HUDEP-2 (cell line): ENCODE measurements at regions not wholly inside any gene's neighbourhood (a gene's known extent, or its start where the extent isn't known, plus 50 kb on each side); places are given as distances from the start of the nearest gene placed in this dataset.
"Not testable (repeated sequence)": the region's sequence is repeated elsewhere in the genome, so short reads cannot be mapped to it uniquely, and the experiment has no call there.

Experiments used
- DNase-seq, 76 experiments: peaks; one replicate each; lab custom pipeline; 2025; ENCODE audit not compliant: unreplicated experiment in 76 of 76; lab: John Stamatoyannopoulos, UW

DNA sequence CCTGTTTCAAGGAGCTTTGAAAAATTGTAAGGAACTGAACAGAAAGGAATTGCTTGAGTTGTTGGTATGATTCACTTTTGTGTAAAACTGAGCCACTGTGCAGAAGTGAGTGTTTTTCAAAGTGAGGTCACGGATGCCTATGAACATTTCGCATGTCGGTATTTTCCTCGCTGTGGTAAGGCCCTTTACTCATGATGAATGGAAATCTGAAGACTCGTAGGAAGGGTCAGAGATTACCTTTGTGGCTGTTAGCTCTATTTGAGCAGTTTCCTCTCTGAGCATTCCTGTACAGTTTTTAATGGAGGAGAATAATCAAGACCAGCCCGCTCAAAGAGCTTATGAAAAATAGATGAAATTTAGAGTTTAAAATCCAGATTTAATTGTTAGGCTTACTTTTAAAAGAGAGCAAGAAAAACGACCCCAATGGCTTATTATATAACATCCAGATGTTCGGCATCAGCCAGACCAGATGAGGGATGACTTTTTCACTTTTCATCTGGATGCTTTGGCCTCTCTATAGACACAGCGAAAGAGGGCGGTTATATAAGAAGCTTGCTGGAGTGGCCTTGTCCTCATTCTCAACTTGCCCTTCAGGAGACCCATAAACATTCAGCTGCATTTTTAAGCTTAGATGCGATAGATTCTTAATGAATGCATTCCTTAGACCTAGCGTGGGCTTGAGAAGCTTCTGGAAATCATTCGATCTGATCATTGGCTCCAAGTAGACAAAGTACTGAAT lies 99.5 kb downstream of the CD83 start:
- no peak for DNase-seq

DNA sequence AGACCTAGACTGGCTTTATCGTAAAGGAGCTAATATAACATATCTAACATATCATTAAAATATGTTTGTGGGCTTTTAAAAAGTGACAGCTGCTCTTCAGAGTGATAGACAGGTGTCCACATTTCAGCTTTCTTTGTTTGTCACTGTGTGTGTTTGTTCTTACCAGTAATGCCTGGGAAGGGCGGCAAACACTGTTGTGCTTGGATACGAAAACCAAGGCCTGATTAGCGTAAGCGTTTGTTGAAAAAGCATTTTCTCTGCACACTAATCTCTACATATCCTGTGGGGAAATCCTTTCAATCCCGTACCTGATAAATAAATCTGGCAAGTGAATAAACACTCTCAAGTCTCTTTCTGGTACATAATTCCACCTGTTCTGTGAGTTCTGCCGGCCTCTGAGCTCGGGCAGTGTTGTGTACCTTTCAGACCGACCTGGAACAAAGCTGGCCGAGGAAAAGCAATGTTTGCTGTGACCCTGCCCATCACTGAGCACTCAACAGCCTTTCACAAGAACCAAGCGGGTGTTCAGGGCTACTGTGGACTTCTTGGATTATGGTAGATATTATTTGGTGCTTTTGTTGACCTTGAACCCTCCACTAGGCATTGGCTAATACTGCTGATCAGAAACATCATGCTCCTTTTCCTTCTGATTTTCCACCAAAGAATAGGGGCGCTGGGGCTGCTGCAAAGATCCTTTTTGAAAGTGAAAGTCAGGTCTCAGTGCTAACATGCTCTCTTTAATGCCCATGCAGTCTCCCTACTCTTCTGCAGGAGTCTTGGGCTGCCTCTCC lies 100.4 kb downstream of the CD83 start:
- no peak for DNase-seq

DNA sequence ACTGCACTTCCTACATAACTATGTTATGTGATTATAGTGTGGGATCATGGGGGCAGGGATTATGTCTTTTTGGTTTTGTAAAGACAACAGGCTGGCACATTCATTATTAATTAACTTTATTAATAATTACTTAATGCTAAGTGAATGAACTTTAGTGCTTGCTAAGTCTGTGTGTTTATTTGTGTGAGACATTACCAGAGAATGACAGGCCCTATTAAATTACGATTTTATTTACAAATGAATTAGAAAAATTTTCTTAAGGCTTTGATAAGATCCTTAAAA lies 100.9 kb downstream of the CD83 start:
- no peak for DNase-seq

DNA sequence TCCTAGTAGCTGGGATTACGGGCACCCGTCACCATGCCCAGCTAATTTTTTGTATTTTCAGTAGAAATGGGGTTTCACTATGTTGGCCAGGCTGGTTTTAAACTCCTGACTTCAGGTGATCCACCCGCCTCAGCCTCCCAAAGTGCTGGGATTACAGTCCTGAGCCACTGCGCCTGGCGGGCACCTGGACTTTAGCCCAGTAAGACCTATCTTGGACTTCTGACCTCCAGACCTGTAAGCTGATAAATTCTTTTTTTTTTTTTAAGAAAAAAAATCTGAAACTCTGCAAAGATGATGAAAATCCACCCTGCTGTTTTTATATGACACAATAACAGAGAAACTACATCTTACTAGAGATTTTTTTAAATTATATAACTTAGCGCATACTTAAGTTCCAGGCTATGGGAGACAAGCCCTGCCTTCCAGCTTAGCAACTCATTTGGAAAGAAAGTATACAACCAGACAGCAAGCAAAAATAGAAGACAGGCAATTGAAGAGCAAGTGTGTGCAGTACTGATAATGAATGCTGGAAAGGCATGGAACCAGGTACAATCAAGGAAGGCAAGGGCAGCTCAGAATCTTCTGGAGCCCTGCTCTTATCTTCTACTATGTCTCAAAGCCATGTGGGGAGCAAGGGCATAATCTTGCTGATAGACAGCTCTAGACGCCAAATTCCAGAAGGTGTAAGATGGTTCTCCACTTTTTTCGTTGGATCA lies 104.2 kb downstream of the CD83 start:
- no peak for DNase-seq

DNA sequence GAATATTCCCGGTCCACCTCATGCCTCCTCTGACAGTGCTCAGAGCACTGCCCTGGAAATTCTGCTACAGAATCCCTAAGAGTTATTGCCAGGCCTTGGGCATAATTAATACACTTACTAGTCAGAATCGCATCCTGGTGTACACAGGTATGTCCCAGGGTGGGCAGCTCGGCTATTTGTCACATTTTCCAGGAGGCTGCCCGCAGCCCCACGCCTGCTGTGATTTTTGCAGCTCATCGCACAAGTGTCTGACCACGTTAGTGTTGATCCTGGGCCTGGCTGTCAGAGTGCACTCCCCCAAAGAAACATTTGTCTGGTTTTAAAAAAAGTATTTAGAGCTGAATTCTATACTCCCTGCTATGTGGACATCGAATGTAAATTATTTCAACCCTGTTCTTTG lies 105.4 kb downstream of the CD83 start:
- DNase-seq = no peak

DNA sequence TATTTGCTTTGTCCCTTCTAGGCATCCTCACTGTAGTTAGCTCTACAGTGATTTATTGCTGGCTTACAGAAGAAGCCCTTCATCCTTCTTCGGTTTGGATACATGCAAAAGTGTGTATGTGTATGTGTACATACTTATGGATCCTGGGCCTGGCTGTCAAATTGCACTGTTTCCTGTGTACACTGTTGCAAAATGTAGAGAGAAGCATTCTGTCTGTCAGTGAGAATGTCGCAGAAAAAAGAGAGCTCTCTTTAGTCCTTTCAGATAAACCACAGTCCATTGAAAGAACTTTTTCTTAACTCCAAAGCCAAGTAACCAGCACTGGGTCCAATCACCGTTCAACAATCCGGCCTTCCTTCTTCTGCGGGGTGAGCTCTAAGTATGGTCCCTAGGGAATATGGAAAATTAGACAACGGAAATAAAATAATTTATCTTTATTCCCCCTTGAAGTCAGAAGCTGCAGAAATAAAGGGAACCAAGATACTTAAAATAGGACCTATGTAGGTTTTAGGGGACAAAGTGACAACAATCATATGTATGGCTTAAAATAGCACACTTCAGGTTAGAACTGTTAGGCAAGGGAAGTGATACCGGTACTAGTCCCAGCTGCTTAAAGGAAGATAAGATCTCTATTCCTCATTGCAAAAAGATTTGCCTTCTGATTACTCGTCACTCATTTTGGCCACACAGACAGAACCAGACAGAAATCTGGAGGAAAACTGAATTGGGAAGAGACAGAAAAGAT lies 107.0 kb downstream of the CD83 start:
- no peak for DNase-seq

DNA sequence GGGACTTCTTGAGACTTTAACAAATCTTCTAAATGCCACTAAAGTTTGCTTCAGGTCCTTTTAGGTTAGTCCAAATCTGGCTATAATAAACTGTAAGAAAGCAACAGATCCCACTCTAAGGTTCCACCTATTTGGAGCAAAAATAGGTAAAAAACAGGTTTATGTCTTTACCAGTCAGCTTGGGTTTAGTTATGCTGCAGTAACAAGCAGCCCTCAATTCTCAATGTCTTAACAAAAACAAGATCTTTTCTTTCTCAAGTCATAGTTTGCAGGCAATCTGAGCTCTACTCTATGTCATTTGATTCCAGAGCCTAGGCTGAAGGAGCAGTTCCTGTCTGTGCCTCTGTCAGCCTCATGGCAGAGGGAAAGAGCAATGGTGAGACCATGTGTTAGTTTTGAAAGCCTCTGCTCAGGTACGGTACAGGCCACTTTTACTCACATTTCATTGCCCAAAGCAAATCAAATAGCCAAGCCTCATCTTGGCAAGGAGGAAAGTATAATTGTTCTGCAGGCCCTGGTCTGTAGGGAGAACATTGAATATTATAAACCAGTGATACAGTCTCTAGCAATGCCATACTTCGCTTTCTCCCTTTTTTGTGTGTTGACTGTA lies 108.6 kb downstream of the CD83 start:
- DNase-seq = no peak

DNA sequence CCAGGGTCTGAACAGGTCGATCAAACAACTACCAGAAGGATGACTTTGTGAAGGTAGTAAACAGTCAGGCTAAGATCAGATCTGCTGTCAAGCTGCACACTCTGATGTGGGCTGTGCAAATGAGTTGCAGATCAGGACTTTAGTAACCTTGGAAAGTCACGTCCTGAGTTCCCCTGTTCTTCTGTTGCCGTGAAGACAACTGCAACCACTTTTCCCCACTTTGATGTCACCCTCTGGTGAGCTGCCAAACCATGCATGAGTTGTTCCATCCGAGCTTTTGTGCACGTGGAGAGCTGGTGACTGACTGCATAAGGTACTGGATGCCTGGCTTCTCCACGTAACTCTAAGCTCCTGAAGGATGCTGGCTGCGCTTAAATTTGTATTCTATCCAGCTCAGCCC lies 111.0 kb downstream of the CD83 start:
- no peak for DNase-seq

DNA sequence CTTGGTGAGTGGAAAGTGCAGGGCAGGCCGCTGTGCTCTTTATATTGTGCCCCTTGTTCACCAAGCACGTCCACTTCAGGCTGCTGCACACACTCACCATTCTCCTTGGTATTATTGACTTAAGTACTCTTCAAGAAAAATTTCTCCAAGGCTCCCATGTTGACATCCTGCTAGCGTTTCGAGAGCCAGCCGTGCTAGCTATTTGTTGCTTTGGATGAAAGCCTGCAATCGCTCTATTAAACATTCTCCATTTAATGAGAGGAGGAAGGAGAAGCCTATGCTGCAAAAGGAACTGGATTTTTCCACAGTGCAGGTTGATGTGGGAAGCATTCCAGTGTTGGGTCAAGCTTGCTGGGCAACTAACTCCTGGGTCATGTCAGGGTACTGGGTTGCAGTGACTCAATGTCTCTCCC lies 113.5 kb downstream of the CD83 start:
- DNase-seq = no peak

DNA sequence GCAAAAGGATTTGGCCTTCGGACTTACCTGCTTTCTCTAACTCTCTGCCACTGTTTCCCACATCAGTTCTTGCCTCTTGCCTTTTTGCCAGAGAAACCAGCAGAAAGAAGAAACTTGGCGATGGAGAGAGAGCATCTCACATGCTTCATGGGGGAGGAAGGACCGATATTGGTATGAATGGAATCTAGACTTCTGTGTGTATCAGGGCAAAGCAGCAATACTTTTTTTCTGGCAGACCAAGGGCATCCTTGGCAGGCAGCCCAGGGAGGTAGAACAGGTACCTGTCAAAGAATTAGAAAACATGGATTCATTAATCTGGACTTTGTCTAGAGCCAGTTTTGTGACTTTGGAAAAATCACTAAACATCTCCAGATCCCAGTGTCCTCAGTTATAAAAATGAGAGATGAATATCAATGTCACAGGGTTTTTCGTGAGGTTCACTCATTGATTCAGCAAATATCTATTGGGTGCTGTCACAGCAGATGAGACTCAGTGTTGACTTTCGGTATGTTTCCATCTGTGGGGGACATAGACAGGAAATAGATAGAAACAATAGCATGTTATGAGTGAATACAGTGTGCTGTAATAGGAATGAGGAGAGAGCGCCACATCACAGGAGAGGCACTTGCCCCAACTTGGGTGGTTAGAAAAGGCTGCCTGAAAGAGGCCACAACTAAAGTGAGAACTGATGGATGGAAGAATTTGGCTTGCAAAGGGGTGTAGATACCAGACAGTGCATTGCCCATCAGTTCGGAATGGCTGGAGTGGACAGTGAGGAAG lies 114.1 kb downstream of the CD83 start:
- DNase-seq = no peak

DNA sequence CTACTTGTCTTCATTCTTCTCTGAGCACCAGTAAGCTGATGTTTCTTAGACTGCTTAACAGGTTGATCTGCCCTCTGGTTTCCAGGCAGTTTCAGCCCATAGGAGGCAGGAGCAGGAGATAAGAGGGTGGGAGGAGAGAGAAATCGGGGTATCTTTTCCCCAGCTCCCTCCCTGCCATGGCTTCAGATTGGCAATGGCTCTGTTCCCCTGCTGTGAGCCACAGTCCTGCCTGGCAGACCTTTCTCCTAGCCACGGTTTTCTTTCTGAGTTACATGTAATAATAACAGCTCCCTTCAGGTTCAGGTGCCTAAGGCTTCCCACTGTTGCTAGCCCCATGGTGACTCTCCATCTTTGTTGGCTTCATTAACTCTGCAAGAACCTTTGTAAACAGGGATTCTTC lies 115.3 kb downstream of the CD83 start:
- DNase-seq = no peak

DNA sequence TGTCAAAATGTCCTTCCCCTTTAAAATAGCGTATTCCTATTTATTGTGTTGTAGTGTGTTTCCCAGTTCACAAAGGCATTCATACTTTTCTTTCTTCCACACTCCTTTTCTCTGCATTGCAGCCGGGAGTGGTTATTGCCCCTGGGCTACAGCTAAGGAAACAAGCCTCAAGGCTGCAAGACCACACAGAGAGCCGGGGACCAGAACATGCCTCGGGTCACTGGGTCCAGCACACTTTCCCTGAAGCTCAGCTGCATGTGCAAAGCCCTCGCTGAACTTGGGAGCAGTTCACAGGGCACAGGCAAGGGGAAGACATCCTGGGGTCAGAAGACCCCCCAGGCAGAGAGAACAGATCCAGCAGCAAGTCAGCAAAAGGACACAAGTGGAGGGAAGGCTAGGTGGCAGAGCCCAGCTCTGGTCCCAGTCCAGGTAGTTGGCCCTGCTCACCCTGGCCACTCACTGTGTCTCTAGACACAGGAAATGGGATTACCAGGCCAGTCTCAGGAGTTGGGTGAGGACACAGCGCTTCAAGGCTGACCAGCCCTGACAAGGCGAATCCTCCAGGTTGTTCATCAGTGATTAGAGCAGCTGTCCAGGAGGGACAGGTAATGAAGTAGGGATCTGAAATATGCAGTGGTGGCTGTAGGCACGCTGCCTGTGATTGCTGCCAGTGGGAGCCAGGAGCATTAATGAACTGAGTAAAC lies 118.2 kb downstream of the CD83 start:
- no peak for DNase-seq

DNA sequence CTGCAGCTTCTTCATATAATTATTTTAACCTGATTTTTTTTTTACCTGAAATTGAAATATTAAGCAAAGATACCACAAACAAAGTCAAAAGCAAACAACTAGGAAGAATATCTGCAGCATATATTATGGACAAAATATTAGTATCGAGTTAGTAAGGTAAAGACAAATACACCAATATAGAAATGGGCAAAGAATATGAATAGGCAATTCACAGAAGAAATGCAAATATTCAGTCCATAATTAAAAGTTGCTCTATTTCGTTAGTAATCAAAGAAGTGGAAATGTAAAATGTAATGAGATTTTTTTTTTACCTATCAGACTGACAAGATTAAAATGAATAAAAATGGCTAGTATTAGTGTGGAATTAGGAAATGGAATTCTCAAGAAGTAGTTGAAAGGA lies 121.5 kb downstream of the CD83 start:
- no peak for DNase-seq

DNA sequence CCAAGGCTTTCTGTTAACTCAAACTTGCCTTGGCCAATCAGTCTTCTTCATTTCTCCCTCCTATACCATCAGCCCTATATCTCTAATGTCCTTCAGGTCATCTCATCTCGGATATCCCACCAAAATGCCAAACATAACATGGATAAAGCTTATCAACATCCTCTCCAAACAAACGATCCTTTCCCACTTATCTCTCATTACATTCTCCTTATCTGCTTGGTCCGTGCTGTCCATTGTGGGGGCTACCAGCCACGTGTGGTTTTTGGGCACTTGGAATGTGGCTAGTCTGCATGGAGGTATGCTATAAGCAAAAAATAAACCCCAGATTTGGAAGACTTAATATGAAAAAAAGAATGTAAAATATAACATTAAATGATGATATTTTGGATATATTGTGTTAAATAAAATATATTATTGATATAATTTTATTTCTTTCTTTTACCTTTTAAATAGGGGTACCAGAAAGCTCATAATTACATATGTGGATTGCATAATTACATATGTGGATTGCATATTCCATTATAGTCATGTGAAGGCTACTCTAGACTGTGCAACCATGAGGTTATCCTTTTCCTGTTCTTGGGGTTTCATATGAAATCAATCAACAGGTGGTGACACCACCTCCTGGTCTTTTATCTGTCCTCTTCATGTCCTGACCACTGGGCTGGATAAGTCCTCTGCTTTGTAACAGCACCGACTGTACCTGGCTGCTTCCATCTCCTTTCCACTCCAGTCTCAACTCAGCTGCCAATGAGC lies 123.0 kb downstream of the CD83 start:
- DNase-seq = no peak

DNA sequence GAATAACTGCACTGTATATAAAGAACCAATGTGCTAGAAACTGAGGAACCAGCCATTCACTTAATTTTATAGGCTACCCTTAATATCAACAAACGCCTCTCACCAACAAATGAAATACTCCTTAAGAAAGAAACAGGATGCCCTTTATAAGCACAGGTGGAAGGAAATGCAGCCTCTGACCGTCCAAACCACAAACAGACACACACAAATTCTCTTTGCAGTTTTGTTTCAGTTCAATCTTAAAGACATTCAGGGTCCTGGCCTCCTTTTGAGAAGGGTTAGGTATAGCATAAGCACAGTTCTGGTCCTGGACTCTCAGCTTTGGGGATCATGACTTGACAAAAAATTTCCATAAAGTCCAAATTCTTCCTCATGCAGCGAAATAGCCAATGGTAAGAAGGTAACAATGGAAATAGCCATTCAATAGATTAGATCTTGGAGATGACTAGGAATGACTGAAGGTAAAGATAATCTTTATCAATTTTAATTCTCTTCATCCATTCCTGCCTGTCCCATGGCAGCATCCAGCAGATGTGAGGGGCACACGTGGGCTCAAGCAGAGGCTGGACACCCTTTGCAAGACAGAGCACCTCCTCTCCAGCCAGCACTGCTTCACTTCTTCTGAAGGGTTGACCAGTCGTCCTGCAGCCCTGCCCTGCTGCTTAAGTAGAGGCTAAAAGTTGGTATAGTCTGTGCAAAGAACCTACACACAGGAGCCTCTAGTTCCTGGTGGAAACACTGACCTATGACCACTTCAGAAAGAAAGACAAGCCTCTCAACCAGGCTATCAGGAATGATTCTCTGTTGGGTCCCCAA lies 123.9 kb downstream of the CD83 start:
- no peak for DNase-seq

DNA sequence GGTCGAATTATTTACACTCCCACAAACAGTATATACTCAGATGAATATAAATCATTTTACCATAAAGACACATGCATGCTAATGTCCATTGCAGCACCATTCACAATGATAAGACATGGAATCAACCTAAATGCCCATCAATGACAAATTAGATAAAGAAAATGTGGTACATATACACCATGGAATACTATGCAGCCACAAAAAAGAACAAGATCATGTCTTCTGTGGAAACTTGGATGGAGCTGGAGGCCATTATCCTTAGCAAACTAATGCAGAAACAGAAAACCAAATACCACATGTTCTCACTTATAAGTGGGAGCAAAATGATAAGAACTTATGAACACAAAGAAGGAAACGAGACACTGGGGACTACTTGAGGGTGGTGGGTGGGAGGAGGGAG lies 125.3 kb downstream of the CD83 start:
- DNase-seq = not testable (repeated sequence)

DNA sequence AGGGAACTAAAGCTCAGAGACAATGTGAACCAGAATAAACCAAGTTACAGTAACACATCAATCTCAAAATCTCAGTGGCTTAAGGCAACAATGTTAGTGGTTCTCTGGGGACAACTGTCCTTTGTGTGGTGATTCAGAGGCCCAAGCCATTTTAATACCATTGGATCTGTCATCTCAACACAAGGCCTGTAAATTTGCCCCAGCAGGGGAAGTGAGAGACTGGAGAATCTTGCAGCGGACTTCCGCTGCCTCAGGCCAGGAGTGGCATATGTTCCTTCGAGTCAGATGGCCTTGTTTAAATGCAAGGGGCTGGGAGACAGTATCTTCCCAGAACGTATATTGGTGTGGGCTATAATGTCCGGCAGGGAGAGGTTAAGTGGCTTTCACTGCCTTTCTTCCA lies 126.0 kb downstream of the CD83 start:
- no peak for DNase-seq

DNA sequence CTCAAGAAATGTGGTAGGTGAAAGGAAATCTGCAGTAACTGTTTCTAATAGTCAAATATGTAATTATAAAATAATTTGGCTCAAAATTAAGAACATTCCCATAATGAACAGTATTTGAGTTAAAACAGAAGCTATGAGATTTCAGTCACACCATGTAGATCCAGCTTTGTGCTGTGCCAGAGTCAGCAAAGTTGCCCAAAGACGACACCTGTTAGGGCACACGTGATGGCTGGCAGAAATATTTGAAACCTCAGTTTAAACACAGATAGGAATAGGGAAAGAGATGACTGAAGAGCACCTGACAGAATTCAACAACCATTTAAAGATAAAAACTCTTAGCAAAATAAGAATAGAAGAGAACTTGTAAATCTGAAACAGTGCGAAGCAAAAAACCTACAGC lies 129.3 kb downstream of the CD83 start:
- DNase-seq = no peak
